WERI-Rb-1 (cell line): ENCODE measurements at regions not wholly inside any gene's neighbourhood (a gene's known extent, or its start where the extent isn't known, plus 50 kb on each side); places are given as distances from the start of the nearest gene placed in this dataset.

Source experiments
- DNase-seq: peaks from one replicate; pipeline ENCODE4 v3.0.0-alpha.2; 2020
- H3K27ac ChIP-seq: fragments of 250-450 bp; sonication (Bioruptor Pico); 2 replicates; pipeline ENCODE4 v1.5.1; 2020; ENCODE audit warnings: mild to moderate bottlenecking, moderate library complexity
- H3K27me3 ChIP-seq: fragments of 250-450 bp; sonication (Bioruptor Pico); 2 replicates; pipeline ENCODE4 v1.5.1; 2021; ENCODE audit warnings: mild to moderate bottlenecking, low read depth, moderate library complexity; ENCODE audit not compliant: insufficient read depth, severe bottlenecking
- H3K36me3 ChIP-seq: fragments of 250-450 bp; sonication (Bioruptor Pico); 2 replicates; pipeline ENCODE4 v1.5.1; 2020; ENCODE audit warnings: mild to moderate bottlenecking, moderate library complexity
- H3K4me3 ChIP-seq: 2 replicates; pipeline ENCODE4 v1.5.1; 2011; ENCODE audit warnings: low read depth, mild to moderate bottlenecking, control low read depth, low read length
- H3K9me3 ChIP-seq: fragments of 250-450 bp; sonication (Bioruptor Pico); 2 replicates; pipeline ENCODE4 v1.5.1; 2021; ENCODE audit warnings: mild to moderate bottlenecking, moderate library complexity; ENCODE audit not compliant: severe bottlenecking
- TF ChIP-seq, protein P1 (sequence below): IDR thresholded peaks from 2 replicates; pipeline ENCODE4 v1.5.1; 2011; ENCODE audit warnings: low read depth, mild to moderate bottlenecking, control low read depth, inconsistent platforms, low read length

GRCh38 chr6:141361559-141361958, 771.2 kb upstream of the GJE1 start:
- Histone ChIP-seq H3K27me3 (no peaks in the 10 kb centered on the region), H3K9me3 (no peaks in the 10 kb centered on the region), H3K27ac (no peak overlapping the region), H3K4me3 (no peak overlapping the region), H3K36me3 (no peaks in the 10 kb centered on the region)
- DNase-seq: no peak
- TF ChIP-seq, protein P1, sequence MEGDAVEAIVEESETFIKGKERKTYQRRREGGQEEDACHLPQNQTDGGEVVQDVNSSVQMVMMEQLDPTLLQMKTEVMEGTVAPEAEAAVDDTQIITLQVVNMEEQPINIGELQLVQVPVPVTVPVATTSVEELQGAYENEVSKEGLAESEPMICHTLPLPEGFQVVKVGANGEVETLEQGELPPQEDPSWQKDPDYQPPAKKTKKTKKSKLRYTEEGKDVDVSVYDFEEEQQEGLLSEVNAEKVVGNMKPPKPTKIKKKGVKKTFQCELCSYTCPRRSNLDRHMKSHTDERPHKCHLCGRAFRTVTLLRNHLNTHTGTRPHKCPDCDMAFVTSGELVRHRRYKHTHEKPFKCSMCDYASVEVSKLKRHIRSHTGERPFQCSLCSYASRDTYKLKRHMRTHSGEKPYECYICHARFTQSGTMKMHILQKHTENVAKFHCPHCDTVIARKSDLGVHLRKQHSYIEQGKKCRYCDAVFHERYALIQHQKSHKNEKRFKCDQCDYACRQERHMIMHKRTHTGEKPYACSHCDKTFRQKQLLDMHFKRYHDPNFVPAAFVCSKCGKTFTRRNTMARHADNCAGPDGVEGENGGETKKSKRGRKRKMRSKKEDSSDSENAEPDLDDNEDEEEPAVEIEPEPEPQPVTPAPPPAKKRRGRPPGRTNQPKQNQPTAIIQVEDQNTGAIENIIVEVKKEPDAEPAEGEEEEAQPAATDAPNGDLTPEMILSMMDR: no peak

- no peak overlapping the region for H3K4me3 ChIP-seq
Observed at GRCh38 chr6:141359953-141360352, 772.8 kb upstream of the GJE1 start.

GRCh38 chr6:141354191-141354955, 778.4 kb upstream of the GJE1 start:
- TF ChIP-seq, protein P1: no peak
- Histone ChIP-seq H3K27me3 (no peaks in the 10 kb centered on the region), H3K4me3 (no peak overlapping the region), H3K9me3 (no peaks in the 10 kb centered on the region), H3K27ac (no peak overlapping the region), H3K36me3 (no peaks in the 10 kb centered on the region)
- no peak for DNase-seq

More at GRCh38 chr6:141359953-141360352, 772.8 kb upstream of the GJE1 start:
- TF ChIP-seq, protein P1: no peak
- no peak for DNase-seq
- H3K9me3 ChIP-seq: no peaks in the 10 kb centered on the region
- no peaks in the 10 kb centered on the region for H3K27me3 ChIP-seq
- no peak overlapping the region for H3K27ac ChIP-seq
- no peaks in the 10 kb centered on the region for H3K36me3 ChIP-seq

DNA sequence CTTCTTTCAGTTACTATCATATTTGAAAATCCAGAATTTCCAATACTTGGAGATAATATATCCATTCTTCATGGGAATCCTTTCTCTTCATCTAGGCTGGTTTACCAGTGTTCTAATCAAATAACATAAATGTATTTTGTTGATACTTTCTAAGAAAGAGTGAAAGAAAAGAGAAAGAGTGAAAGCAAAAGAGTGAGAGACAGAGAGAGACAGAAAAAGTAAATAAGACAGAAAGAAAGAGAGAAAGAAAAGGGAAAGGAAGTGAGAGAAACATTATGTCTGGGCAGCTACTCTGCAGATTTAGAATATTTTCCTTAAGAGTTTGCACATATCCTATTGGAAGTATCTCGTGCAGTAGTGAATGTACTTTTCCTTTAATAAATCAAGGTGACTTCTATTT, 781.0 kb upstream of the GJE1 start:
- H3K27me3 ChIP-seq: no peaks in the 10 kb centered on the region
- DNase-seq: no peak
- no peaks in the 10 kb centered on the region for H3K36me3 ChIP-seq
- H3K4me3 ChIP-seq: no peak overlapping the region
- TF ChIP-seq, protein P1: no peak
- no peak overlapping the region for H3K27ac ChIP-seq
- no peaks in the 10 kb centered on the region for H3K9me3 ChIP-seq

- Histone ChIP-seq H3K4me3 (no peak overlapping the region), H3K9me3 (no peaks in the 10 kb centered on the region), H3K36me3 (no peaks in the 10 kb centered on the region), H3K27me3 (no peaks in the 10 kb centered on the region), H3K27ac (no peak overlapping the region)
- no peak for DNase-seq
- TF ChIP-seq, protein P1: no peak
Observed at GRCh38 chr6:141349710-141350109, 783.0 kb upstream of the GJE1 start.
